ENCODE measurements at regions not wholly inside any gene's neighbourhood (a gene's known extent, or its start where the extent isn't known, plus 50 kb on each side); places are given as distances from the start of the nearest gene placed in this dataset.
"Not testable (repeated sequence)": the region's sequence is repeated elsewhere in the genome, so short reads cannot be mapped to it uniquely, and the experiment has no call there.

DNA sequence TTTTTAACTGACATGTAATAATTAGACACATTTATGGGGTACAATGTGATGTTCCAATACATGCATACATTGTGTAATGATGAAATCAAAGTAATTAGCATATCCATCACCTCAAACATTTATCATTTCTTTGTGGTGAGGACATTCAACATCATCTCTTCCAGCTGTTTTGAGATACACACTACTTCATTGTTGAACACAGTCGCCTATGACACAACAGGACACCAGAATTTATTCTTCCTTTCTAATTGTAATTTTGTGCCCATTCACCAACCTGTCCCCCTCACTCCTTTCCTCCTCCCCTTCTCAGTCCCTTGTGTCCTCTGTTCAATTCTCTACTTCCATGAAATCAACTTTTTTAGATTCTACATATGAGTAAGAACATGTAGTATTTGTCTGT is 113.4 kb upstream of the CBLB start:
- DNase-seq = no peak

DNA sequence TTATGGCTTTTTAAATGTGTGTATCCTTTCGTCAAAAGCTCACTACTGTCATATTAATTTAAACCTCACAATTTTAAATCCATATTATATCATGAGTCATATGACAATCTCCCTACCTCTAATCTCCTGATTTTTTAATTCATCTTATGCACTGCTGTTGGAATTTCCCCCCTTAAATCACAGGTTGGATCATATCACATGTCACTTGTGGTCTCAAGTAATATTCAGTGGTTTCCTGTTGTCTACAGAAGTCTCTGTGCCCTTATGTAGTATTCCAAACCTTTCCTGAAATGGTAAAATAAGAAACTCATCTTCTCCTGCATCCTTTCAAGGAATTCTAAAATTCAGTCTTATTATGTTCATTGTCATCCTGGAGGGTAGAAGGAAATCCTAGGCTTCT is 116.0 kb upstream of the CBLB start:
- no peak for DNase-seq

- not testable (repeated sequence) for DNase-seq
Observed at GRCh38 chr3:105986343-105986742, 117.5 kb upstream of the CBLB start.

- no peak for DNase-seq
Observed at GRCh38 chr3:105987809-105988208, 119.0 kb upstream of the CBLB start.

DNA sequence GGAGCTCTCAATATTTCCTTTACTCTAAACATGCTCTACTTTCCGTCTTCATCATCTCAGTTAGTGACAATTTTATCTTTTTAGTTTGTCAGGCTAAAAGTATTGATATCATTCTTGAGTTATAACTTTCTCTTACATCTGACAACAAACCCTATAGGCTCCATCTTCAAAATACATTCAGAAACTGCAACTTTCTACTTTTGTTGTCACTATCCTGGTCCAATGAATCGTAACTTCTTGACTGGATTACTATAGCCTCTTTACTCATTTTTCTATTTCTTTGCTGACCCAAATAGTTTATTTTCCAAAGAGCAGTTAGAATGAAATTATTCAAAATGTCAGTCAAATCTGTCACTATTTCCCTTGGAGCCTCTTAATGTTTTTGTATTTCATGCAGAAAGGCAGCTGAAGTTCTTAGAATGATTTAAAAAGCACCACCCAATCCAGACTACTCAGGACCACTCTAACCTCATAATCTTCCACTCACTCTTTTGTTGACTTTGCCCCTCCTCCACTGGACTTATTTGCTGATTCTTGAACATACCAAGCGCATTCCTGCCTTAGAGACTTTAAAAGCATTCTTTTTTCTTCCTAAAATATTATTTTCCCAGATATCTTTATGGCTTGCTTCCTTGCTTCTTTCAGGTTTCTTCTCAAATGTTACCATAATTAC is 119.9 kb upstream of the CBLB start:
- DNase-seq = no peak

DNA sequence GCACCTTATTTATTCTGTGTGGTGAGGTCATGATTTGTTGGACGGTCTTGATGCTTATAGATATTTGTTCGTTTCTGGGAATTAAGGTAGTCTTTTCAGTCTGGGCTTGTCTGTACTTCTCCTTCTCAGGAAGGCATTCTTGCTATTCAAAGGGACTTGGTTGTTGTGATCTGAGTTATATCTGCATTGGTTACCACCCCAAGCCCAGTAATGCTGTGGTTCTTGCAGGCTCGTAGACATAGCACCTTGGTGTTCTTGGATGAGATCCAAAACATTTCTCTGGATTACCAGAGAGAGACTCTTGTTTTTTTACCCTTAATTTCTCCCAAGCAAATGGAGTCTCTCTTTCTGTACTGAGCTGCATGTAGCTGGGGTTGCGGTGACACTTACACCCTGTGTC is 128.0 kb upstream of the CBLB start:
- no peak for DNase-seq

- no peak for DNase-seq
Observed at GRCh38 chr3:105997466-105997799, 128.6 kb upstream of the CBLB start.

DNA sequence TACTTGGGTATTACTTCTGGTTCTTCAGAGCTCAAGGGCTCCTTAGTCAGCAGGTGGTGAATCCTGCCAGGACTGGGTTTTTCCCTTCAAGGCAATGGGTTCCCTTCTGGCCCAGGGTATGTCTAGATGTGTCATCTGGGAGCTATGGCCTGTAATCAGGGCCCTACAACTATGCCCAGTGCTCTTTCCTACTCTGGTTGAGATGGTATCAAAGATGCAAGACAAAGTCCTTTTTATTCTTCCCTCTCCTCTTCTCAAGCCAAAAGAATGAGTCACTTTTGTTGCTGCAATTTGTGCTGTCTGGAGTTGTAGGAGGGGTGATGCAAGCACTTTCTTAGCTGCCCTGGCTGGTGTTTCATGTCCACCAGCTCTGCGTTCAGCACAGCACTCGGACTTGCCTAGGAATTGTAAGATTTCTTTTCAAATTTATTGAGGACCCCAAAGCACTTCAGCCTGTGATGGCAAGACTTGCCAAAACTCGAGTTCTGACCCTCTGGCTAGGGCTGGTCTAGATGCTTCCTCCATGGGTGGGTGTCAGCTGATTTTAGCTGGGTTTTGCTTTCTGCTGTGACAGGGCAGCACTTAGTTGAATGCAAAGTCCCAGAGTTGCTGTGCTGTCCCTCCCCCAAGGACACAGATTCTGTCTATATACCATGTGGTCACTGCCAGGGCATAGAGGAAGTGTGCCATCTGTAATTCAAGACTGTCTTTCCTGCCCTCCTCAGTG is 129.2 kb upstream of the CBLB start:
- no peak for DNase-seq

GRCh38 chr3:105999856-106000255 is 131.0 kb upstream of the CBLB start:
- no peak for DNase-seq

GRCh38 chr3:106001923-106002322 is 133.1 kb upstream of the CBLB start:
- no peak for DNase-seq

GRCh38 chr3:106004137-106004681 is 135.4 kb upstream of the CBLB start:
- DNase-seq = no peak

DNA sequence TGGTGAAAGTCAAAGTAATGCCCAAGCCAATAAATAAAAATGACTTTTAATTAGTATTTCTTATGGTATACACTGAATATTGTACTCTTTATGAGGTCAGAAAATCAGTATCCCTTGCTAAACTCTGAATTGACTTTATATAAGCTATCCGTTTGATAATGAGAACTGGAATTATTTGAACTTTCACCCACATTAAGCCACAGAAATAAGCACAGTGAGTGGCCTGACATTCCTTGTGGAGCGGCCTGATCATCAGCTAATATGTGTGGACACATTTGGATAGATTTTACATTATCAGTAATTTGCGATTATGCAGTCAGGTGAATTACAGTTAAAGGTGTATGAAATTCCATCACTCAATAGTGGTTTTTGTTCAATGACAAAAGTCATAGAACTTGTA is 136.0 kb upstream of the CBLB start:
- DNase-seq = no peak

DNA sequence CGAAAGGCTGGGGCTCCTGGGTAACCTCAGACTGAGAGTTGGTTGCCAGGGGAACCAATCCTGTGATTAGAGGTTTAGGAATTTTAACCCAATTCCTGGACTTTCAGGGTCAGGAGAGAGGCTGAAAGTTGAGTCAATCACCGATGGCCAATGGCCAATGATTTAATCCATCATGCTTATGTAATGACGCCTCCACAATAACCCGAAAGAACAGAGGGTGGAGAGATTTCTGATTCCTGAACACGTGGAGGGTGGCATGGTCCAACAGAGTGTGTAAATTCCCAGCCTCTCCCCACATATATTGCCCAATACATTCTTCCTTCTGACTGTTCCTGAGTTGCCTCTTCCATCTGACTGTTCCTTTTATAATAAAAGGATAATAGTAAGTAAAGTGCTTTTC is 137.2 kb upstream of the CBLB start:
- no peak for DNase-seq

GRCh38 chr3:106006571-106006970 is 137.8 kb upstream of the CBLB start:
- DNase-seq = no peak

DNA sequence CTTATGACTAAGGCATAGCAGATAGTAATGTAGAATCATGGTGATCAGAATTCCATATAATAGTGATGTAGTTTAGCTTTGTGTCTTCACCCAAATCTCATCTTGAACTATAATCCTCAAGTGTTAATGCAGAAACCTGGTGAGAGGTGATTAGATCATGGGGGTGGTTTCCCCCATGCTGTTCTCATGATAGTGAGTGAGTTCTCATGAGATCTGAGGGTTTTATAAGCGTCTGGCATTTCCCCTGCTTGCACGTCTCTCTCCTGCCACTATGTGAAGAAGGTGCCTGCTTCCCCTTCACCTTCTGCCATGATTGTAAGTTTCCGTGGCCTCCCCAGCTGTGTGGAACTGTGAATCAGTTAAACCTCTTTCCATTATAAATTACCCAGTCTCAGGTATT is 138.7 kb upstream of the CBLB start:
- no peak for DNase-seq

DNA sequence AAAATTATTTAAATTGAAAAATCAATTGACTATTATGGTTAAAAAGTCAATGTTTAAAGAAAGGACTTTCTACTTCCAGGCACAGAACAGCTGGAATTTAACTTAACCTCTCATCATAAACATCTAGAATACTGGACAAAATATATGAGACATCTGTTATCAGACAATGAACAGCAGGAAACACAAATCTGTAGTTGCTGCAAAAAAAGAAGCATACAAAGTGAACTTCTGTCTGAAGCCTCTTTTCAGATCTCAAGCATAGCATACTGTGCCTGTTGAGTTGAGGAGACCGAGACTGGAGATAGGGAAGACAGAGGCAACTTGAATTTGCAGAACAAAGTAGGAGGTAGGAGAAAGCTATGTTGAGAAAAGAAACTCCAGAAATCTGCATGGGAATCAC is 140.0 kb upstream of the CBLB start:
- no peak for DNase-seq

DNA sequence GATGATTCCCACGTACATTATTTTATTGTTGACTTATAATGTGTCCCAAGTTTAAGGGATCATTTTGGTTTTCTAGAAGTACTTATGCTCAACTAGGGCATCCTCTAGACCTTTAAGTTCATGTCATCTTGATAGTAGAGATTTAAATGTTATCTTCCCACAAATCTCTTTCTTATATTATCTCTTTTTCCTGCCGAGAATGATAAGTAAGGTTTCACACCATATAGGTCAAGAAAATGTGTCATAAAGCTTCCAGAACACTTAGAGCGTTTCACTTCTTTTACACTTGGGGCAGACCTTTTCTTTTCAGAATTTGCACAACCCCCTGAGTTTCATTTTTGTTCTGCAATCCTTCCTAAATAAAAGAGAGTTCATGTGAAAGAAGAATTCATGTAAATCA is 142.0 kb upstream of the CBLB start:
- DNase-seq = no peak

DNA sequence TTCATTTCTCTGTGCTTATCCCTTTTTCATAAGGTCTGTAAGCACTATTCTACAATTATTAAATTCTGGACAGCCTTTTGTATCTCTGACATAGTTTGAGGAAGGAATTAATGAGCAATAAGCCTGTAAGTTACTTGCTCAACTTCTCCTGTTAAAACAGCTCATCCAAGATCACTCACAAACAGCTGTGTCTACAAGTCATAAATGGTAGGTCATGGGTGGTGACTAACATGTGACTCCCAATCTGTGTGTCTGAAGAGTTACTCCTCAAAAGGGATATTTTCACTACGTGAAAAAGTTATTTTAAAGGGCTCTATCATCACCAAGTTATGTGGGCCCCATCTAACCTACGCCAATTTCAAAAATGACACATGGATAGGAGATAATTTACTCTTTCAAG is 145.2 kb upstream of the CBLB start:
- no peak for DNase-seq

- DNase-seq = no peak
Observed at GRCh38 chr3:106014518-106014917, 145.7 kb upstream of the CBLB start.

GRCh38 chr3:106014971-106015370 is 146.2 kb upstream of the CBLB start:
- DNase-seq = no peak

GRCh38 chr3:106018102-106018501 is 149.3 kb upstream of the CBLB start:
- DNase-seq = no peak

DNA sequence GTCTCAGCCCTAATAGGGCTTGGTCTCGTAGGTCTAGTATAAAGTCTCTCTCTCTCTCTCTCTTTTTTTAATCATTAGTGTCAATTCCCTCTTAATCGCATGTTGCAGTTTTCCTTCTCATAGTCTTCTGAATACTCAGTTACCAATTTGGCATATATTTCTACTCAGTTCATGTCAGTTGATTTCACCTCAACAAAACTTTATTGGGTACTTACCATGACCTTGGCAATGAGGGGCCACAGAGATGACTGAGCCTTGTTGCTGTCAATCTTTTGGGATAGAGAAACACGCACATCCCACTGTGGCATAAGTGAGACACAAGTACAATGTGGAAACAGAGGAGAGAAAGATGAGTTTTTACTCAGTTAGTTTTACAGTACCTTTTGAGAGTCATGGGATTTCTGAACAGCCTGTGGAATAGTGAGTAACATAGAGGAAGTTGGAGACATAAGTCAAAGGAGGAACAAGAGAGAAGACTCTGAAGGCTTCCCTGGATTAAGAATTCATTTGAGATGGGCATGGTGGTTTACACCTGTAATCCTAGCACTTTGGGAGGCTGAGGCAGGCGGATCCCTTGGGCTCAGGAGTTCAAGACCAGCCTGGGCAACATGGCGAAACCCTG is 150.2 kb upstream of the CBLB start:
- DNase-seq = no peak

DNA sequence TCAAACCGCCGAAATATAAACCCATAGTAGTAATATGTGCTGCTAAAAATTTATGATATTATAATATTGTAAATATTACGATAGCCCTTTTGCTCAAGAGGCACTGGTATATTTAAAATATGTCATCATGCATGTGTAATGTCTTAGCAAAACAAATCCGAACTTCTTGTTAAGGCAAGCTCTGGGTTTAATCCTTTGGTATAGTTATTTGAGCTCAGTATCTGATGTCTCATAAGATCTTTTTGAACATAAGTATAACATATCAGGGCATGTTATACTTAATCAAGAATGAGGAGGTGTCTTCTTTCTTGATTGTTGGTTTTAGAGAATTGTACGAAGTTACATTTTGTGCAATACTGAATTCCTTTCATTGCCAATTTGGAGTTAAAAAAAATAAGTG is 154.1 kb upstream of the CBLB start:
- DNase-seq = no peak

- DNase-seq = no peak
Observed at GRCh38 chr3:106025151-106025722, 156.4 kb upstream of the CBLB start.

All from NCI-H1694 (cell line).